Embryonic facial prominence (tissue), 1 donor: ENCODE measurements at regions not wholly inside any gene's neighbourhood (a gene's known extent, or its start where the extent isn't known, plus 50 kb on each side); places are given as distances from the start of the nearest gene placed in this dataset.

Source experiments
- DNase-seq: peaks from one replicate; pipeline ENCODE4 v3.0.0-alpha.2; 2016; ENCODE audit errors: extremely low spot score

DNA sequence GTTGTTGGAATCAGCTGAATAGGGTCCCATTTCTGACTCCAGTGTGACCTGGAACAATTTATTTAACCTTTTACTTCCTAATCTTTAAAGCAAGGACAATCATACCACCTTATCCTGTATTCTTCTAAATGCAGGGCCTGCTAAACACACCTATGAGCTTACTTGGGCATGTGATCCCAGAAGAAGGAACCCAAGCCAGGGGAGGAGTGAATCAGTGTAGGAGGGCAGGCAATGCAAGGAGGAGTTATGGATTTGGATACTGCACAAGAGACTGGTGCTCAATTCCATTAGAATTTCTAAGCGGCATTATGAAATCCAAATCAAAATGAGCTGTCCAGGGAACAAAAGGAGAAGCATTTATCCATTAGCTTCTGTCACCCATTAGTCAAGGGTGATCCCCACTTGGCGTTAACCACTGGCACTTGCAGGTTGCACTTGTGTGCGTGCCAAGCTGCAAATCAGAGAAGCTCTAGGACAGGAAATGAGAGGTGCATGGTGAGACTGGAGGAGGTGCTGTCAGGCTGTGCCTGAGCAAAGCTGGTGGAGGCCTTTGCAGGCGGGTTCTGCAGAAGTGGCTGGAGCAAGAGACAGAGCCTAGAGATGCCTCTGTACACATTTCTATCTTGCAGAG lies 297.2 kb upstream of the PLXNA2 start:
- DNase-seq, result no peak

DNA sequence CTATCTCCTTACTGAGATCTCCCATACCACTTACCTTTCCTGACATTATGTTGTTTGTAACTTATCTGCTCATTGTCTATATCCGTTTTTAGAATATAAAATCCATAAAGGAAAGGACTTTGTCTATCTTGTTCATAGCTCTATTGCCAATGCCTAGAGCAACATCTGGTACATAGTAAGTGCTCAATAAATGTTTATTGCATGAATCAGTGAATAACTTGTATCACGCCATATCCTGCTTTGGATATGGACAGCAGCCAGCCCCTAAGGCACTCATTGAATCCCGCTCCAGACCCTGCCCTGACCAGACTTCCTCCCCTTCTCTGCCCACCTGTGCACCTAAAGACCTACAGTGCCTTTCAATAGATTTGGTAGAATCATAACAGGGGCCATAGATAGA lies 298.1 kb upstream of the PLXNA2 start:
- DNase-seq, result no peak

DNA sequence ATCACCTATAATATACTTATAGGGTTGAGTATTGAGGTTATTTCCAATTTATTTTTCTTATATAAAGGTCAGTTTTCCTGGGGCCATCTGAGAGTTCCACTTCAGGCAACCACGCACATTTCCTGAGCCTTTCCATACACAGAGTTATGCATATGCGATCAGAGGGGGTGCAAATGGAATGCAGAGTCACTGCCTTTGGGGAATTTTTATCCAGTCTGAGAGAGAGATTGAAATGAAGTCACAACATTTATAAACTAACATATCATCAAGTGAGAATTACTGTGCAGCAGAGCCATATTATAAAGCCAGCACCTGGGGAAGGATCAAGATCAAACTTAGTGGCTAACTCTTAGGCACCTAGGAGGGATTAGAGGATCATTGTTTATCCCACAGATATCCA lies 299.9 kb upstream of the PLXNA2 start:
- no peak for DNase-seq

DNA sequence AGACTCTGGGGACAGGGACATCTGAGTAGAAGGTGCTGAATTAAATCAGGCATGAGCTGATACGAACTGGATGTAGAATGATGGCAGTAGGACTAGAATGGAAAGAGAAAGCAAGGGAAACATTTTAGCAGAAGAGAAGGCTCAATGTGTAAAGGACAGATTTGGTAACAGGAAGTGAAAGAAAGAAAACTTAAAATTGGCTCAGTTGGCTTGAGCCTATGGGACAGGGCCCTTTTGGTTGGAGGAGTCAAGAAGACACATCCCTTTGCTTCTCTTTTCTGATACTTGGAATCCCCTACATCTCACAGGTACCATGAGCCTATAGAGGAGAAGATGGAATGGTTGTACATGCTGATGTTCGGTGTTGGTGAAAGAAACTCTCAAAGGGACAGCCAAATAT lies 300.6 kb upstream of the PLXNA2 start:
- no peak for DNase-seq

DNA sequence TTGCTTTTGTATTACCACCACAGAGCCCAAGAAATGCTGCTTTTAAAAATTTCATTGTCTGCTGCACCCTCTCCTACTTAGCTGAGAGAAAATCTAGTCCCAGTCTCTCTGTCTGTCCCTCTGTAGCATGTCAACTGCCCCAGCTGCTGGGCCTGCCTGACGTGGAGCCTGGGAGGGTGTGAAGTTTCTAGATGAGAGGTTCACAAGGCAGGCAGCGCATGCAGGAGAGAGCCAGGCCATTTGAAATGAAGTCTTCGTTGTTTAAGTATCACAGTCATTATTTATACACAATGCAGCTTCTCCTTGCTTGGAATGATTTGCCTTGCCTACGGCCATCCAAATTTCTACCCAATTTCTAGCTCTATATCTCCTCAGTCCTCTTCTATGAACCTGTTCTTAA lies 306.8 kb upstream of the PLXNA2 start:
- DNase-seq, result no peak

DNA sequence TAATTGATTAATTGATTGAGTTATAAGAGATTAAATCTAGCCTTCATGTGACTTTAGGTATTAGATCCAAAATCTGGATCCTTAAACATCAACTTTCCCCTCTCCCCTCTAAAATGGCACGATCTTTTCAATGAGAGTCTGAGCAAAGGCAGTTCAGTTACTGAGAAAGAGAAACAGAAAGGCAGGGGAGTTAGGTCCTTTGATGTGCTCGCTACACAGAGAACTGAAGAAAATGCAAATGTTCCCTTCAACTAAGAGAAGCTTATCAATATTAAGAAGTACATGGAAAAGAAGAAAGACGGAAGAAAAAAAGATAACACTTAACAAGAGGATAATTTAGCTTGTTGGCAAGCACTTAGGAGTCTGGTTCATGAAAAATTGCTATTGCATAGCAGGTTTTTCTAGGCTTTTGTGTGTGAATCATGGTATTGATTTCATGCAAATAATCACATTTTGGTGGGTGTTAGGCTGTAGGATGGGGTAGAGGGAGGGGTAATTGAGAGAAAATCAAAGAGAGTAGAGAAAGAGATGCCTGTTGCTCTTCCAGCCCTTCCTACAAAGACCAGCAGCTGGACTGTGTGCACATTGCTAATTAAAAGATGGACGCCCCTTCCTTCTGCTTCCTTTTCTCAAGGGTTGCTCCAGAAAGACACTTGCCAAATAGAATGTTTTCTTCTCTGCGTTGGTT lies 307.6 kb upstream of the PLXNA2 start:
- no peak for DNase-seq

DNA sequence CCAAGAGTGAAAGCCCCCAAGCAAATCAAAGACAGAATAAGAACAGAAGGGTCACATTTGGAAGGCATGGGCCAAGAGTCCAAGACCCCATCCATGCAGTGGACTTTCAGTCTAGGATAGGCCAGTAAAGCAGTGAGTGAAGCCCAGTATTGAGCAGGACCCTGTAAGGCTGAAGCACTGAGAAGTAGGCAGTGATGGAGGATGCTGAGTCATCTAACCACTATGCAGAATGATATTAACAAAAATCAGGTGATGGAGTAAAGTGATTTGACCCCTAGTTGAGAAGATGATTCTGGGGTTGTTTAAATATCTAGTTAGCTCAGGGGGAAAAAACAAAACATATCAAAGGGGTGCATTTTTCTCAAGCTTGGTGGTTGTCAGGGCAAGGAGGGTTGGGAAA lies 308.7 kb upstream of the PLXNA2 start:
- no peak for DNase-seq

DNA sequence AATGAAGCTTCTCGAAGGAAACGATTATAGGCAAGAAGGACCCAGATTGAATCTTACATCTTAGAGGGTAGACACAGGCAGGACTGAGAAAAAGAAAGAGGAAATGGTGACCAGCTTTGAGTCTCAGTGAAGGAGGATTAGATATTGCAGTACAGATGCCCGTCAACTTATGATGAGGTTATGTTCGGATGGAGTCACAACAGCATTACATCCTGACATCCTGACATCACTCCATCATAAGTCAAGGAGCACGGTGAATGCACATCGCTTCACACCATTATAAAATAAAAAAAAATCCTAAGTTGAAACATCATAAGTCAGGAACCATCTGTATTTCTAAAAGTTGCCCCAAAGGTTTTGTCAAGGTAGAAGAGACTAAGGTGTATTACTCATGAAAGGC lies 312.3 kb upstream of the PLXNA2 start:
- DNase-seq, result no peak

DNA sequence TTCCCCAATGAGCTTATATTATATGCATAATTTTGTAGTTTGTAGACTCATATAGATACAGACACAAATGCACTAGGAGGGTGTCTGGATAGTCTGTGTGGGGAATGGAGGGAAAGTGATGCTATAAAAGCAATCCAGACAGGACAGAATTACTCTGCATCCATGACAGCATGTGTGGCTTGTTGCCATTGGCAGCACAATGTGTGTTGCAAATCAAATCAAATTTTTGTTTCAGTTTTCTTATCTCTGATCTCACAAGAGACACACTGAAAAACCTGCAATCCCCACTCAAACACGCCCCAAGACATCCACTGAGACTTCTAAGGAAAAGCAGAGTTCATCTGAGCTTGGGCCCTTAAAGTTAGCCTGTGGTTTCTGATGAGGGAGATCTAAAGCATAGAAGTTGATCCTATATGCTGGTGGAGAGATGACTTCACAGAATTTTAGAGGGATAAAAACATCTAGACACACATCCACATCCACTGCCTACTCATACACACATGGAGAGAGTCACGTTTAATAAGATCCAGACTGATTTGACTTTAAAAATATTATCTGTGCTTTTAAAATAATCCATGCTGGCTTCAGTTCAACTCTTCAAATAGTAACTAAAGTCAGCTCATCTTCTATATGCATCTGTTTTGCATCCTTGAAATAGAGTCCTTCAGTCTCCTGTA lies 313.0 kb upstream of the PLXNA2 start:
- DNase-seq, result peak; percentile 49

DNA sequence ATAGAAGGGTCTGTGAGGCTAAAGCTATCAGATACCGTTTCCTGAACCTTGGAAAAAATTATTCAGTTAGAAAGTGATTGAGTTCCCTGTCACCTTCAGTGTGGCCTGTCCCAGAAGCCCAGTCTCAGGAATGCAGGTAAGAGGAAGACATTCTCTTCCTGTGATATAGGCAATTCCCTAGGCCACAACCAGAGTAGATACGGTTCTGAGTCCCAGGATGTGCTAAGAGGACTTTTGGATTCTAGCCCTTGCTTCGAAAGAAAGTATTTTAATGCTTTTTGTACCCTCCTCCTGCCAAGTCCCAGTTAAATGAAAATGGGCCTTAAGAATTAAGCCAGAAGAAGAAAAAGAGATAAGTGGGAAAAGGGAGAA lies 313.5 kb upstream of the PLXNA2 start:
- DNase-seq, result no peak

DNA sequence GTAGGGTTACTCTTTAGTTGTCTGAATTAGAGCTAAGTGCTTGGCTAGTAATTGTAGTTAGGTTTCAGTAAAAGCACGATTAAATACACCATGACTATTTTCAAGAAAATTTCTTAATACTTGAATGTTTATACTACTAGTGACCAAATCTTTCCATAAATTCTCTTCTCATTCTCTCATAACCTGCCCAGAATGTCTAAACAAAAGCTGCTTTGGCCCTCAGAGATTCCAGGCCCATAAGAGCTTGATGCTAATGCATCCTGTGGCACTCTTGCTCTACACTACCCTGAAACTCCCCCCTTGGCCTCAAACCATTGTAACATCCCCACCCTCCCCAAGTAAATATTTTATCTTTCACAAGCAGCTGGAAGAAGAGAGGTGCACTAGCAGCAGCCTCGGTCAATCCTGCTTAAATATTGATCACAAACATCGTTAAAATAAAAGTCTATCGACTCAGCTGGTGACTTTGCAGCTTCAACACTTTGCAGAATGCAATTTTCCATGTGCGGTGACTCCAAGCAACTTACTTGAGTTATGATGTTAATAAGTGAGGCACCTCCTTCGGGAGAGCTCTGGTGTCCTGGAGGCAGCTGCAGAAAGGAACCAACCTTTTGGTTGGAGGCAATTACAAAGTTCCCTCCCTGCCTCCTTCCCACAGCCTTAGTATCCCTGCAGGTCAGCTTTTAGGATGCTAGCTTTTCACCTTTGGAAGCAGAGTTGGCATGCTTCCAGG lies 315.6 kb upstream of the PLXNA2 start:
- no peak for DNase-seq

DNA sequence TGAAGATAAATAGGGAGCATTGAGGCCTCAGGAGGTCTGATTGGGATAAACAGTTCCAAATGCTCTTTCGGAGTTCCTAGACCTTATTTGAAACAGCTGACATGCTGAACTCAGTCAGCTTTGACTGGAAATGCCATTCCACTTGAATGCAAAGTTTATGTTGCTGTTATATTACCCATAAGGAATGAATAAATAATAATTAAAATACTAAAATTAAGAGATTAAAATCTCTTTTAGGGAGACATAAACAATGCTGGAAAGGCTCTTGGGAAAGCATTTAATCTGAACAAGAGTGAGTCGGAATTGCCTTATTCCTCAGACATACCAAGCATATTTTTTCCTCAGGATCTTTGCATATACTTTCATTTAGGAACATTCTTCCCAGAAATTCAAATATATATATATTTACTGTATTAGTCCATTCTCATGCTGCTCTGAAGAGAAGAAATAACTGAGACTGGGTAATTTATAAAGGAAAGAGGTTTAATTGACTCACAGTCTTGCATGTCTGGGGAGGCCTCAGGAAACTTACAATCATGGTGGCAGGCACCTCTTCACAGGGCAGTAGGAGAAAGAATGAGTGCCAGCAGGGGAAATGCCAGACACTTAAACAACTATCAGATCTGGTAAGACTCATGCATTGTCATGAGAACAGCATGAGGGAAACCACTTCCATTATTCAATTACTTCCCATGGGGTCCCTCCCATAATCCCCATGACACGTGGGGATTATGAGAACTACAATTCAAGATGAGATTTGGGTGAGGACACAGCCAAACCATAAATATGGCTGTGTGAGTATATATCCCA lies 318.2 kb upstream of the PLXNA2 start:
- no peak for DNase-seq

DNA sequence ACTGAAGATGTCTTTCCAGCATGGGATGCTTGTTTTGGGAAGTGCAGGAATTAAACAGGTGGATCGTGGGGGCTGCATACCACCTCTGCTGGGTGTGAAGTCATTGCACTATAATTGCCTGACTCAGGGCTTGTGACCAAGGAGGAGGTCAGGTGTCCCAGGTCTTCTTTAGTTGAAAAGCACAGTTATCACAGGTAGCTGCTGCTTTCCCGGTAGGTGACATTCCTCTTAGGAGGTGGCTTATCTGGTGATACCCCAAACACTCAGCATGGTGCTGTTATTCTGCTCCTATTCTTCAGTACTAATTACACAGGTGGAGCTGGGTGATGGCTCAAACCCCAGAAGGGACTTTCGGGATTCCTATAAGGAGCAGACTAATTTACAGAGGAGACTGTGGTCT lies 320.3 kb upstream of the PLXNA2 start:
- DNase-seq, result no peak

DNA sequence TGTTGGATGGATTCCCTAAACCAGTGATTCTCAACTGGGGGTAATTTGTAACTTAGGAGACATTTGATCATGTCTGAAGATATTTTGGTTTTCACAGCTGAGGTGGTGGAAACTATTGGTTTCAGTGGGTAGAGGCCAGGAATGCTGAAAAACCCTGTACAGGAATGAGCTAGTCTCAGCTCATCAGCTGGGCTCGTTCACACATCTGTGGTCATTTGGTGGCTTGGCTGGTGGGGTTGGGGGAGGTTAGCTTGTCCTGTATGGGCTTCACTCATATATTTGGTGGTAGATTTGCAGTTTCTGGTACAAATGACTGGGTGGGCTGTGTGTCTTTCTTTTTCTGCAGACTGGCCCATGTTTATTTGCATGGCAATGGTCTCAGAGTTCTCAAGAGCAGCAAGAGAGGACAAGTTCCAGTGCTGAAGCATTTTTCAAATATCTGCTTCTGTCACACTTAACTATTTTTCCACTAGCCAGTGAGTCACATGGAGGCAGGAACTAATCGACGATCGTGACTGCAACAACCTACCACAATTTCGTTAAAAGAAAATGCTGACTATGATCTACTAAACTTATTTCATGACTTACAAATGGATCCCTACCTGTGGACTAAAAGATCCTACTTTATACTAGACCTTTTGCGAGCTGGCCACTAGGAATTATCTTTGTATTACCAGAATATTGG lies 321.7 kb upstream of the PLXNA2 start:
- DNase-seq, result no peak

DNA sequence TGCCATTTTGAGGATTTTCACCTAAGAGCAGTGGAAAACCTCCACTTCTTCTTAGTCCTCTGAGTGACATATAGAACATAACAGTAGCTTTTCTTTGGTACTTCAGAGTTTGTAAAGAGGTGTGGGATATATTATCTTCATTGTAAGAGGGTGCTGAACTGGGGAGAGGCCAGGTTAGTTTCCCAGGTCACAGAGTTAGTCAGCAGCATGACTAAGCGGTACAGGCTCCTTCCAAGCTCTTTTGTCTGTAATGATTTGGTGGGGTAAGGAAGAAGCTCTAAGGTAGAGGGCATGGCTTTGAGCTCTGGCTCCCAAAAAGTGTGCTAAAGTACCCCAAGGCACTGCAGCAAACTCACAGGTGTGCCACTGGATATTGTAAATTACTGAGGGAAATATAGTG lies 325.0 kb upstream of the PLXNA2 start:
- DNase-seq, result no peak

DNA sequence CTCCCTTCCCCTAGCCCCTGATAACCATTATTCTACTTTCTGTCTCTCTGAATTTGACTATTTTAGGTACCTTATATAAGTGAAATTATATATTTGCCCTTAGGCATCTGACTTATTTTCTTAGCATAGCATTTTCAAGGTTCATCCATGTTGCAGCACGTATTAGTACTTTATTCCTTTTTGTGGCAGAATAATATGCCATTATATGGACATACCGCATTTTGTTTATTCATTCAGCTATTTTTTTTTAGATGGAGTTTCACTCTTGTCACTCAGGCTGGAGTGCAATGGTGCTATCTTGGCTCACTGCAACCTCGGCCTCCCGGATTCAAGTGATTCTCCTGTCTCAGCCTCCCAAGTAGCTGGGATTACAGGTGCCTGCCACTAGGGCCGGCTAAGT lies 326.2 kb upstream of the PLXNA2 start:
- DNase-seq, result no peak

DNA sequence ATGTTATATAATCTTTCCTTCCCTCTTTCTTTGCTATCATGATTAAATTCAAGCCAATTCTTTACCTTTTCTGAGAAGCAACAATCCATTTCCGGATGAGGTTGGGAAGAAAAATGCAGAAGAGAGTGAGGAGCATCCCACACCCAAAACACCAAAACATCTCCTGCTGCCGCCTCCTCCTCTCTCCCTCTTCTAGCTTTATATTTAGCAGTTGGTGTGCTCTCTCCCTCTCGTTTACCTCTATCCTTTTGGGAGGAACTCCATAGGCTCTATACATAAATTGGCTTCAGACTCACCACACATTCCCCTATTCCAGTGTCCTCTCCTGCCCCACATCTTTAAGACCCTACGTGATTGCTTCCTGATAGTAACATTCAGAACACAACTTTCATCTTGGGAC lies 332.2 kb upstream of the PLXNA2 start:
- no peak for DNase-seq

DNA sequence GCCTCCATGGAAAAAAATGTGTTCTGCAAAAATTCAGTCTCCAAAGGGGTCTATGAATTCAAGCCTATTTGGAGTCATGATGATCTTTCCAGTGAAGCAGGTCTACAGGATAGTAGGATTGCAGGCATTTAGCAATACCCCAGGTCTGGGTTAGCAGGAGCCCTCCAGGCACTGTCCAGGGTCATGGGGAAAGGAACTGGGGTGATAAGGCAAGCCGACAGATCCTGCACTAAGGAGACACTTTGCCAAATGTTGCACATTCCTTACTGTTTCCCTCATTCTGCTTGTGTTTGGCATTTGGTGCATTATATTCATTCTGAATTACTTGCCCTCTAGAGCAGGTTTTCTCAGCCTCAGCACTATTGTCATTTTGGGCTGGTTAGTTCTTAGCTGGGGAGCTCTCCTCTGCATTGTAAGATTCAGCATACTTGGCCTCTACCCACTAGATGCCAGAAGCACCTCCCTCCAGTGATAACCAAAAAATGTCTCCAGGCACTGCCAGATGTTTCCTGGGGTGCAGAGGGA lies 333.3 kb upstream of the PLXNA2 start:
- DNase-seq, result no peak

DNA sequence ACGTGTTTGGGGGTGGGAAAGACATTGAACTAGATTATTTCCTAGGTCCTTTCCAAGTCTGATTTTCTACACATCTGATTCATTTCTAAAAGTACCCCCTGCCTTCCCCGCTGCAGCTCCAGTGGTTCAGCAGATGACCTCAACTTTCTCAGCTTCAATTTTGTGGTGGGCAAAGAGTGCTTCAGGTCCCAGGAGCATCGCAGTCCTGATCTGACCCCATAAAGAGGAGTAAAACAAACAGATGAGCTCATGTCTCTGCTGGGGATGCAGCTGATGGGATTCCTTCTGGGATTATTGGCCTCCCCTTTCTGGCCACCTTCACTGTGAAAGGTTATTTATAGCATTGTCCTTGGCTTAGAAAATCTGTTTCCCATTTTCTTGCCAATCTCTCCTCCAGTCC lies 337.0 kb upstream of the PLXNA2 start:
- no peak for DNase-seq

DNA sequence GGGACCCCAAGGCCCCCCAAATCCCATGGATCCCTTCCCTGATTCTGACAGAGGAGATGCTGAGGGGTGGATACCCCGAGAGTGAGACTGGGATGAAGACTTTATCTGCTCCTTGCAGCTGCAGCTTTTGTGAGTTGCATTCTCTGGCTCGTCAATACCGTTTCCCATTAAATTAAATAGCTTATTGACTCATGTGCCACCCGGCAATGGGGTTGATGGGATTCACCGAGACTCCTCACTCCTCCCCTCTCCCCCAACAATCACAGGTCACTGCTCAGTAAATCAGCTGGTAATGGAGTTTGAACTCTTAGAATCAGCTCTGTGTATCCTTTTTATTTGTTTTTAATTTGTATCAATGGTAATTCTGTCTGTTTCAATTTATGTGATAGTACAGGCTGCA lies 337.5 kb upstream of the PLXNA2 start:
- DNase-seq, result no peak

DNA sequence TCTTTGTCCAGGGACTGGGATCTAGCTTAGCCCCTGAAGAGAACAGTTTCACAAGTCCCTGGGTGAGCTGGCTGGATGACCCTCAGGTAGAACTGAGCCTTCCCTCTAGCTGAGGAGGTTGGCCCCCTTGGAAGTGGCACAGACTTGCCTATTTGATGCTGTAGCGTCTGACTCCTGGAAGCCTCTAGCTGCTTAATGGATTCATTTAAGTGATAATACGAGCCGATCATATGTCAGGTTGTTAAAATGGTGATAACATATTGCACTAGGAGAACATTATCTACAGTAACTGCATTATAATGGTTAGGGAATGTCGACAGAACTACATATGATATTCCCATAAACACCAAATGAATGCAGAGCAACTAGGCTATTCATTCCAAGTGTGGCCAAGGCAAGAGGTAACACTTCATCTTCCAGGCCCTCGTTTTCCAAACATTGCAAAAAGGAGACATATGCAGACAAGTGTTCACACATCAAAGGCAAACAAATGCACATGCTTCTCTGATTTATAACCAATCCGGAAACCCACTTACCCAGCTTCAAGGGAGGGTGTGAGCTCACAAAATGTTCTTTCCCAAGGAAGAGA lies 340.1 kb upstream of the PLXNA2 start:
- no peak for DNase-seq
